ENCODE measurements at regions not wholly inside any gene's neighbourhood (a gene's known extent, or its start where the extent isn't known, plus 50 kb on each side); places are given as distances from the start of the nearest gene placed in this dataset.
A peak's percentile ranks its signal among the peaks of the same experiment; 100 is the strongest.

DNA sequence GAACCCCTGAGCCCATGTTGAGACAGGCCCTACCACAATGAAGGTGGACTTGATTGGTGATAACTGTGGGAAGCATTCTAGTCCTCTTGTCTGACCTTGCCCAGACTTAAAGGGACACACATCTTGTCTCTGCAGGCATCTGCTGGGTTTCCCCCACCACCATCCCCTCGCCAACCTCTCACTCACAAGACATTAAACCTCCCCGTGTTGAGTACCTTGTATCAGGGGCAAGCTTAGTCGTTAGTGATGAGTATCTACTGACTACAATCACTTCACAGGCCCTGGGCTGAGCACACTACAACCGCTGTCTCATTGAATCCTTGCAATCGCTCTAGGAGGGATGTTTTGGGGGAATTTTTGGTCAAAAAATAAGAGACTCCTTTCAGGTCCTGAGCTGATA is 86.0 kb downstream of the ICOS start:
- ATAC-seq (no peak), DNase-seq (ENCODE audit: low spot score) (no peak)
- Mint-ChIP-seq H3K27ac (no peak overlapping the region), H3K9me3 (peaks cover 10% of the 10 kb centered on the region), H3K4me1 (no peaks in the 10 kb centered on the region; the same call in 1 of the 2 replicates), H3K27me3 (ENCODE audit: low read depth) (peaks cover 4% of the 10 kb centered on the region; the same call in 1 of the 2 replicates), H3K4me3 (no peak overlapping the region), H3K36me3 (0 out of 2 replicates have a peak, but pooled peaks cover 4% of the 10 kb centered on the region)
- TF ChIP-seq TP53 (CRISPR knock-in tag; IDR thresholded peaks at IDR 0.05), result no peak
- no peak for TF ChIP-seq GABPB1 (CRISPR knock-in tag; IDR thresholded peaks at IDR 0.05)
- TF ChIP-seq, protein P1, sequence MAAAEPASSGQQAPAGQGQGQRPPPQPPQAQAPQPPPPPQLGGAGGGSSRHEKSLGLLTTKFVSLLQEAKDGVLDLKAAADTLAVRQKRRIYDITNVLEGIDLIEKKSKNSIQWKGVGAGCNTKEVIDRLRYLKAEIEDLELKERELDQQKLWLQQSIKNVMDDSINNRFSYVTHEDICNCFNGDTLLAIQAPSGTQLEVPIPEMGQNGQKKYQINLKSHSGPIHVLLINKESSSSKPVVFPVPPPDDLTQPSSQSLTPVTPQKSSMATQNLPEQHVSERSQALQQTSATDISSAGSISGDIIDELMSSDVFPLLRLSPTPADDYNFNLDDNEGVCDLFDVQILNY (CRISPR knock-in tag; IDR thresholded peaks at IDR 0.05), result no peak
- TF ChIP-seq, protein P2, sequence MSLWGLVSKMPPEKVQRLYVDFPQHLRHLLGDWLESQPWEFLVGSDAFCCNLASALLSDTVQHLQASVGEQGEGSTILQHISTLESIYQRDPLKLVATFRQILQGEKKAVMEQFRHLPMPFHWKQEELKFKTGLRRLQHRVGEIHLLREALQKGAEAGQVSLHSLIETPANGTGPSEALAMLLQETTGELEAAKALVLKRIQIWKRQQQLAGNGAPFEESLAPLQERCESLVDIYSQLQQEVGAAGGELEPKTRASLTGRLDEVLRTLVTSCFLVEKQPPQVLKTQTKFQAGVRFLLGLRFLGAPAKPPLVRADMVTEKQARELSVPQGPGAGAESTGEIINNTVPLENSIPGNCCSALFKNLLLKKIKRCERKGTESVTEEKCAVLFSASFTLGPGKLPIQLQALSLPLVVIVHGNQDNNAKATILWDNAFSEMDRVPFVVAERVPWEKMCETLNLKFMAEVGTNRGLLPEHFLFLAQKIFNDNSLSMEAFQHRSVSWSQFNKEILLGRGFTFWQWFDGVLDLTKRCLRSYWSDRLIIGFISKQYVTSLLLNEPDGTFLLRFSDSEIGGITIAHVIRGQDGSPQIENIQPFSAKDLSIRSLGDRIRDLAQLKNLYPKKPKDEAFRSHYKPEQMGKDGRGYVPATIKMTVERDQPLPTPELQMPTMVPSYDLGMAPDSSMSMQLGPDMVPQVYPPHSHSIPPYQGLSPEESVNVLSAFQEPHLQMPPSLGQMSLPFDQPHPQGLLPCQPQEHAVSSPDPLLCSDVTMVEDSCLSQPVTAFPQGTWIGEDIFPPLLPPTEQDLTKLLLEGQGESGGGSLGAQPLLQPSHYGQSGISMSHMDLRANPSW (CRISPR knock-in tag; conservative IDR thresholded peaks at IDR 0.05; ENCODE audit: low read depth), result no peak
- TF ChIP-seq CREB1 (CRISPR knock-in tag; IDR thresholded peaks at IDR 0.05), result no peak
- no peak for TF ChIP-seq ETV6 (CRISPR knock-in tag; IDR thresholded peaks at IDR 0.05)
- no peak for TF ChIP-seq ZNF416 (CRISPR knock-in tag; IDR thresholded peaks at IDR 0.05)
- CTCF ChIA-PET, result interaction anchor here (0.9 to 1.8 kb wide), 2 partner anchors 28 to 155 kb away, joined by 5 read pairs; no protein-coding TSS in a partner anchor
- POLR2A ChIA-PET, result no interaction called here

DNA sequence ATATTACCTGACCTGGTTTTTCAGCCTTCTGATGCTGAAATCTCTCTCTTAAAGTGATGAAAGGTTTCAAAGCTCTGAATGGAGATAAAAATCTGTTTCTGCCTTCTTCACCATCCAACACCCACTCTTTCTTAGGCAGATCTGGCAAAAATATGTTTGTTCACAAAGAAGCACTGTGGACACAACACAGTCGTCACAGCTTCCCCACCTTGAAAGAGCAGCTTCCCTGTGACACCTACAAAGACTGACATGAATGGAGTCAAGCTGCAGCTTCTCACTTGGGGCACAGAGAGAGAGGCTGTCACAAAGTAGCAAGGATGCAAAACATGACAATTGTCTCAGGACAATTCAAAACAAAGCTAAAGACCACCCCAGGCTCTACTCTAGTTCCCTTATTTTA is 86.5 kb downstream of the ICOS start:
- Mint-ChIP-seq H3K4me3 (no peak overlapping the region), H3K4me1 (no peaks in the 10 kb centered on the region; the same call in 1 of the 2 replicates), H3K27me3 (ENCODE audit: low read depth) (peaks cover 4% of the 10 kb centered on the region; the same call in 1 of the 2 replicates), H3K9me3 (peaks cover 10% of the 10 kb centered on the region), H3K36me3 (0 out of 2 replicates have a peak, but pooled peaks cover 4% of the 10 kb centered on the region), H3K27ac (no peak overlapping the region)
- TF ChIP-seq, protein P3, sequence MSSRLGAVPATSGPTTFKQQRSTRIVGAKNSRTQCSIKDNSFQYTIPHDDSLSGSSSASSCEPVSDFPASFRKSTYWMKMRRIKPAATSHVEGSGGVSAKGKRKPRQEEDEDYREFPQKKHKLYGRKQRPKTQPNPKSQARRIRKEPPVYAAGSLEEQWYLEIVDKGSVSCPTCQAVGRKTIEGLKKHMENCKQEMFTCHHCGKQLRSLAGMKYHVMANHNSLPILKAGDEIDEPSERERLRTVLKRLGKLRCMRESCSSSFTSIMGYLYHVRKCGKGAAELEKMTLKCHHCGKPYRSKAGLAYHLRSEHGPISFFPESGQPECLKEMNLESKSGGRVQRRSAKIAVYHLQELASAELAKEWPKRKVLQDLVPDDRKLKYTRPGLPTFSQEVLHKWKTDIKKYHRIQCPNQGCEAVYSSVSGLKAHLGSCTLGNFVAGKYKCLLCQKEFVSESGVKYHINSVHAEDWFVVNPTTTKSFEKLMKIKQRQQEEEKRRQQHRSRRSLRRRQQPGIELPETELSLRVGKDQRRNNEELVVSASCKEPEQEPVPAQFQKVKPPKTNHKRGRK (CRISPR knock-in tag; IDR thresholded peaks at IDR 0.05; ENCODE audit: borderline replicate concordance), result no peak
- ChIA-PET CTCF (interaction anchor here (0.6 to 1.8 kb wide), 3 partner anchors 28 to 368 kb away, joined by 5 read pairs; no protein-coding TSS in a partner anchor), POLR2A (no interaction called here)
- ATAC-seq (no peak), DNase-seq (ENCODE audit: low spot score) (no peak)

DNA sequence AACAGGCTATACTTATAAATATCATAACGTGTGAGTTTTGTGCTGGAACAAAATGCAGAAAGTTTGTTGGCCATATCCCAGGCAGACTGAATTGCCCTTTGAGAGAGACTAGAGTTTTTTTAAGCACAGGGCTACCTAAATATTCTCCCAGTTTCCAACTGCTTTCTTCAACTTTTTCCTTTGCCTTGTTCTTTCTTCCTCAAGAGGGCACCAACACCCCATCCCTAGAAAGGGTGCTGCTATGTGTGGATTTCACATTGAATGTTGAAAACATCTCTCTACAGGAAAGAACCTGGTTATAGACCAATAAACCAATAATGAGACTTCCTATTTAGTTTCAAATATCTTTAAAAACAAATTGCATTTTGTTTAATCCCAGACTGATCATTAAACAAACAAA is 87.9 kb downstream of the ICOS start:
- Mint-ChIP-seq H3K27ac (no peak overlapping the region), H3K4me1 (no peaks in the 10 kb centered on the region; the same call in 1 of the 2 replicates), H3K36me3 (0 out of 2 replicates have a peak, but pooled peaks cover 4% of the 10 kb centered on the region), H3K27me3 (ENCODE audit: low read depth) (peaks cover 4% of the 10 kb centered on the region; the same call in 1 of the 2 replicates), H3K9me3 (peaks cover 10% of the 10 kb centered on the region), H3K4me3 (no peak overlapping the region)
- ChIA-PET CTCF (interaction anchor here (0.7 to 1.8 kb wide), 3 partner anchors 27 to 154 kb away, joined by 3 to 5 read pairs (median 3); no protein-coding TSS in a partner anchor), POLR2A (no interaction called here)
- peak; percentile 17 for DNase-seq (ENCODE audit: low spot score)
- ATAC-seq, result peak; percentile 76
- TF ChIP-seq, protein P4, sequence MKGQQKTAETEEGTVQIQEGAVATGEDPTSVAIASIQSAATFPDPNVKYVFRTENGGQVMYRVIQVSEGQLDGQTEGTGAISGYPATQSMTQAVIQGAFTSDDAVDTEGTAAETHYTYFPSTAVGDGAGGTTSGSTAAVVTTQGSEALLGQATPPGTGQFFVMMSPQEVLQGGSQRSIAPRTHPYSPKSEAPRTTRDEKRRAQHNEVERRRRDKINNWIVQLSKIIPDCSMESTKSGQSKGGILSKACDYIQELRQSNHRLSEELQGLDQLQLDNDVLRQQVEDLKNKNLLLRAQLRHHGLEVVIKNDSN (CRISPR knock-in tag; IDR thresholded peaks at IDR 0.05), result no peak
- TF ChIP-seq ZNF121 (CRISPR knock-in tag; IDR thresholded peaks at IDR 0.05), result no peak
- TF ChIP-seq KAT7 (CRISPR knock-in tag; IDR thresholded peaks at IDR 0.05; ENCODE audit: borderline replicate concordance), result no peak
- no peak for TF ChIP-seq CREM (CRISPR knock-in tag; IDR thresholded peaks at IDR 0.05)
- TF ChIP-seq EMX1 (CRISPR knock-in tag; IDR thresholded peaks at IDR 0.05), result no peak
- TF ChIP-seq CBFB (CRISPR knock-in tag; IDR thresholded peaks at IDR 0.05; ENCODE audit: low read depth), result no peak
- TF ChIP-seq IRF2 (CRISPR knock-in tag; IDR thresholded peaks at IDR 0.05; ENCODE audit: borderline replicate concordance, low read depth), result no peak
- TF ChIP-seq FOXJ3 (CRISPR knock-in tag; IDR thresholded peaks at IDR 0.05; ENCODE audit: borderline replicate concordance), result no peak
- TF ChIP-seq, protein P5, sequence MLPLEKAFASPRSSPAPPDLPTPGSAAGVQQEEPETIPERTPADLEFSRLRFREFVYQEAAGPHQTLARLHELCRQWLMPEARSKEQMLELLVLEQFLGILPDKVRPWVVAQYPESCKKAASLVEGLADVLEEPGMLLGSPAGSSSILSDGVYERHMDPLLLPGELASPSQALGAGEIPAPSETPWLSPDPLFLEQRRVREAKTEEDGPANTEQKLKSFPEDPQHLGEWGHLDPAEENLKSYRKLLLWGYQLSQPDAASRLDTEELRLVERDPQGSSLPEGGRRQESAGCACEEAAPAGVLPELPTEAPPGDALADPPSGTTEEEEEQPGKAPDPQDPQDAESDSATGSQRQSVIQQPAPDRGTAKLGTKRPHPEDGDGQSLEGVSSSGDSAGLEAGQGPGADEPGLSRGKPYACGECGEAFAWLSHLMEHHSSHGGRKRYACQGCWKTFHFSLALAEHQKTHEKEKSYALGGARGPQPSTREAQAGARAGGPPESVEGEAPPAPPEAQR (CRISPR knock-in tag; IDR thresholded peaks at IDR 0.05), result no peak
- no peak for TF ChIP-seq ETV6 (CRISPR knock-in tag; IDR thresholded peaks at IDR 0.05)
- no peak for TF ChIP-seq ZBTB21 (CRISPR knock-in tag; IDR thresholded peaks at IDR 0.05; ENCODE audit: borderline replicate concordance)
- TF ChIP-seq, protein P6, sequence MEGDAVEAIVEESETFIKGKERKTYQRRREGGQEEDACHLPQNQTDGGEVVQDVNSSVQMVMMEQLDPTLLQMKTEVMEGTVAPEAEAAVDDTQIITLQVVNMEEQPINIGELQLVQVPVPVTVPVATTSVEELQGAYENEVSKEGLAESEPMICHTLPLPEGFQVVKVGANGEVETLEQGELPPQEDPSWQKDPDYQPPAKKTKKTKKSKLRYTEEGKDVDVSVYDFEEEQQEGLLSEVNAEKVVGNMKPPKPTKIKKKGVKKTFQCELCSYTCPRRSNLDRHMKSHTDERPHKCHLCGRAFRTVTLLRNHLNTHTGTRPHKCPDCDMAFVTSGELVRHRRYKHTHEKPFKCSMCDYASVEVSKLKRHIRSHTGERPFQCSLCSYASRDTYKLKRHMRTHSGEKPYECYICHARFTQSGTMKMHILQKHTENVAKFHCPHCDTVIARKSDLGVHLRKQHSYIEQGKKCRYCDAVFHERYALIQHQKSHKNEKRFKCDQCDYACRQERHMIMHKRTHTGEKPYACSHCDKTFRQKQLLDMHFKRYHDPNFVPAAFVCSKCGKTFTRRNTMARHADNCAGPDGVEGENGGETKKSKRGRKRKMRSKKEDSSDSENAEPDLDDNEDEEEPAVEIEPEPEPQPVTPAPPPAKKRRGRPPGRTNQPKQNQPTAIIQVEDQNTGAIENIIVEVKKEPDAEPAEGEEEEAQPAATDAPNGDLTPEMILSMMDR (IDR thresholded peaks at IDR 0.05), result no peak
- no peak for TF ChIP-seq GRHL2 (CRISPR knock-in tag; IDR thresholded peaks at IDR 0.05; ENCODE audit: insufficient replicate concordance, severe bottlenecking)
- TF ChIP-seq, protein P7, sequence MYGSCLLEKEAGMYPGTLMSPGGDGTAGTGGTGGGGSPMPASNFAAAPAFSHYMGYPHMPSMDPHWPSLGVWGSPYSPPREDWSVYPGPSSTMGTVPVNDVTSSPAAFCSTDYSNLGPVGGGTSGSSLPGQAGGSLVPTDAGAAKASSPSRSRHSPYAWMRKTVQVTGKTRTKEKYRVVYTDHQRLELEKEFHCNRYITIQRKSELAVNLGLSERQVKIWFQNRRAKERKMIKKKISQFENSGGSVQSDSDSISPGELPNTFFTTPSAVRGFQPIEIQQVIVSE (CRISPR knock-in tag; IDR thresholded peaks at IDR 0.05; ENCODE audit: borderline replicate concordance), result no peak
- TF ChIP-seq TCF7 (CRISPR knock-in tag; IDR thresholded peaks at IDR 0.05; ENCODE audit: low read depth), result no peak
